ENCODE measurements at regions not wholly inside any gene's neighbourhood (a gene's known extent, or its start where the extent isn't known, plus 50 kb on each side); places are given as distances from the start of the nearest gene placed in this dataset.

- Histone ChIP-seq H3K9ac (ENCODE audit: insufficient read depth, low read length) (peak overlapping the region; percentile 42), H3K9me3 (ENCODE audit: control insufficient read depth, insufficient read depth, low read depth, low read length) (no peaks in the 10 kb centered on the region), H2AFZ (ENCODE audit: low read length) (peak overlapping the region; percentile 76), H3K79me2 (ENCODE audit: control insufficient read depth, insufficient read depth, low read length) (no peaks in the 10 kb centered on the region), H4K20me1 (ENCODE audit: control insufficient read depth, extremely low read depth, insufficient read depth, low read length) (no peaks in the 10 kb centered on the region), H3K36me3 (ENCODE audit: control insufficient read depth, insufficient read depth, low read length) (no peaks in the 10 kb centered on the region), H3K27ac (ENCODE audit: insufficient read depth, low read length) (no peak overlapping the region), H3K4me3 (replicated peaks in 1 of 4; ENCODE audit: control extremely low read depth in 1 of 4, insufficient read depth in 1 of 4, low read depth in 3 of 4, low read length in 4 of 4) (peak overlapping the region; percentile 23 to 73 (median 50)), H3K4me1 (ENCODE audit: control insufficient read depth, extremely low read depth, insufficient read depth, low read length) (no peaks in the 10 kb centered on the region), H3K27me3 (ENCODE audit: control insufficient read depth, insufficient read depth, low read length) (no peaks in the 10 kb centered on the region), H3K4me2 (ENCODE audit: extremely low read depth, insufficient read depth, low read length) (peak overlapping the region; percentile 92)
- TF ChIP-seq CTCF (conservative IDR thresholded peaks at IDR 0.05 in 1 of 2, IDR thresholded peaks at IDR 0.05 in 1 of 2; ENCODE audit: low read depth in 1 of 2, low read length in 2 of 2), result no peak
- TF ChIP-seq EZH2 (IDR thresholded peaks at IDR 0.05; ENCODE audit: low read length, missing control alignments), result no peak
- DNase-seq (ENCODE audit: low read depth in 2 of 2), result peak; percentile 53 to 80
These were observed 85.8 kb upstream of the EGFR start for GRCh38 chr7:54932818-54933543.

- H3K27me3 ChIP-seq (ENCODE audit: control insufficient read depth, insufficient read depth, low read length), result no peaks in the 10 kb centered on the region
- peak in 1 of 2 donors; percentile 9 for DNase-seq (ENCODE audit: low read depth in 2 of 2)
- peak overlapping the region; percentile 92 for H3K4me2 ChIP-seq (ENCODE audit: extremely low read depth, insufficient read depth, low read length)
- no peaks in the 10 kb centered on the region for H3K9me3 ChIP-seq (ENCODE audit: control insufficient read depth, insufficient read depth, low read depth, low read length)
- H3K4me1 ChIP-seq (ENCODE audit: control insufficient read depth, extremely low read depth, insufficient read depth, low read length), result no peaks in the 10 kb centered on the region
- no peaks in the 10 kb centered on the region for H3K79me2 ChIP-seq (ENCODE audit: control insufficient read depth, insufficient read depth, low read length)
- peak overlapping the region; percentile 23 to 73 (median 50) for H3K4me3 ChIP-seq (replicated peaks in 1 of 4; ENCODE audit: control extremely low read depth in 1 of 4, insufficient read depth in 1 of 4, low read depth in 3 of 4, low read length in 4 of 4)
- no peaks in the 10 kb centered on the region for H3K36me3 ChIP-seq (ENCODE audit: control insufficient read depth, insufficient read depth, low read length)
- no peaks in the 10 kb centered on the region for H4K20me1 ChIP-seq (ENCODE audit: control insufficient read depth, extremely low read depth, insufficient read depth, low read length)
- H2AFZ ChIP-seq (ENCODE audit: low read length), result peak overlapping the region; percentile 76
- H3K9ac ChIP-seq (ENCODE audit: insufficient read depth, low read length), result peak overlapping the region; percentile 42
- TF ChIP-seq EZH2 (IDR thresholded peaks at IDR 0.05; ENCODE audit: low read length, missing control alignments), result no peak
- TF ChIP-seq CTCF (conservative IDR thresholded peaks at IDR 0.05 in 1 of 2, IDR thresholded peaks at IDR 0.05 in 1 of 2; ENCODE audit: low read depth in 1 of 2, low read length in 2 of 2), result no peak
- no peak overlapping the region for H3K27ac ChIP-seq (ENCODE audit: insufficient read depth, low read length)
These were observed 85.2 kb upstream of the EGFR start for GRCh38 chr7:54933643-54934042.

GRCh38 chr7:54940748-54941147 lies 78.1 kb upstream of the EGFR start:
- H4K20me1 ChIP-seq (ENCODE audit: control insufficient read depth, extremely low read depth, insufficient read depth, low read length), result no peaks in the 10 kb centered on the region
- no peaks in the 10 kb centered on the region for H3K9me3 ChIP-seq (ENCODE audit: control insufficient read depth, insufficient read depth, low read depth, low read length)
- no peak overlapping the region for H3K9ac ChIP-seq (ENCODE audit: insufficient read depth, low read length)

More at GRCh38 chr7:54940748-54941147, 78.1 kb upstream of the EGFR start:
- Histone ChIP-seq H3K27ac (ENCODE audit: insufficient read depth, low read length) (no peak overlapping the region), H3K36me3 (ENCODE audit: control insufficient read depth, insufficient read depth, low read length) (no peaks in the 10 kb centered on the region), H3K27me3 (ENCODE audit: control insufficient read depth, insufficient read depth, low read length) (no peaks in the 10 kb centered on the region), H3K4me2 (ENCODE audit: extremely low read depth, insufficient read depth, low read length) (no peak overlapping the region), H3K4me1 (ENCODE audit: control insufficient read depth, extremely low read depth, insufficient read depth, low read length) (no peaks in the 10 kb centered on the region), H3K79me2 (ENCODE audit: control insufficient read depth, insufficient read depth, low read length) (no peaks in the 10 kb centered on the region), H2AFZ (ENCODE audit: low read length) (no peak overlapping the region), H3K4me3 (replicated peaks in 1 of 4; ENCODE audit: control extremely low read depth in 1 of 4, insufficient read depth in 1 of 4, low read depth in 3 of 4, low read length in 4 of 4) (no peak overlapping the region)
- DNase-seq (ENCODE audit: low read depth in 2 of 2), result no peak
- TF ChIP-seq EZH2 (IDR thresholded peaks at IDR 0.05; ENCODE audit: low read length, missing control alignments) (no peak), CTCF (conservative IDR thresholded peaks at IDR 0.05 in 1 of 2, IDR thresholded peaks at IDR 0.05 in 1 of 2; ENCODE audit: low read depth in 1 of 2, low read length in 2 of 2) (no peak)

All from fibroblast of lung (primary cell).